Activated B cell treated with CpG ODN at 0.5 μM for 24 hours (primary cell): ENCODE measurements at regions not wholly inside any gene's neighbourhood (a gene's known extent, or its start where the extent isn't known, plus 50 kb on each side); places are given as distances from the start of the nearest gene placed in this dataset.

Source experiments
- ATAC-seq: fragments of 200-7000 bp; cut with Tn5 transposase; one replicate; pipeline ENCODE4 v1.10.0; 2021; ENCODE audit warnings: low read depth, mild to moderate bottlenecking, moderate library complexity
- CTCF ChIA-PET: fragments of 350-600 bp; sonication (Branson Sonifier 250); formaldehyde crosslinking; loops from one replicate; lab custom pipeline; 2021; ENCODE audit warnings: antibody characterized with exemption; lab: Charles Lee
- POLR2A ChIA-PET: fragments of 350-600 bp; sonication (Branson Sonifier 250); formaldehyde crosslinking; loops from one replicate; lab custom pipeline; 2021; ENCODE audit warnings: antibody characterized with exemption; lab: Charles Lee
- DNase-seq: peaks from one replicate; pipeline ENCODE4 v3.0.0; 2022
- H3K27ac Mint-ChIP-seq: one replicate; pipeline ENCODE4 v1.8.0; 2020; ENCODE audit warnings: mixed read lengths
- H3K27me3 Mint-ChIP-seq: one replicate; pipeline ENCODE4 v1.8.0; 2021; ENCODE audit warnings: mixed read lengths
- H3K36me3 Mint-ChIP-seq: one replicate; pipeline ENCODE4 v1.8.0; 2021; ENCODE audit warnings: low read depth, mixed read lengths
- H3K4me1 Mint-ChIP-seq: one replicate; pipeline ENCODE4 v1.8.0; 2021; ENCODE audit warnings: mixed read lengths
- H3K4me3 Mint-ChIP-seq: one replicate; pipeline ENCODE4 v1.8.0; 2020; ENCODE audit warnings: mild to moderate bottlenecking, mixed read lengths
- H3K9me3 Mint-ChIP-seq: one replicate; pipeline ENCODE4 v1.8.0; 2020; ENCODE audit warnings: mixed read lengths
- intact Hi-C: fragments of 100-400 bp; cut with micrococcal nuclease; formaldehyde crosslinking; loops from one replicate; pipeline ENCODE4 v1.15.1; 2024
- TF ChIP-seq, protein P1 (sequence below): fragments of 200-600 bp; IDR thresholded peaks from one replicate; pipeline ENCODE4 v1.8.0; 2022; ENCODE audit warnings: antibody characterized with exemption, mild to moderate bottlenecking

- no peak for DNase-seq
- CTCF ChIA-PET: no interaction called here
- Mint-ChIP-seq H3K9me3 (peaks cover 2% of the 10 kb centered on the region), H3K27ac (no peak overlapping the region), H3K4me1 (no peaks in the 10 kb centered on the region), H3K36me3 (no peaks in the 10 kb centered on the region), H3K4me3 (no peak overlapping the region), H3K27me3 (no peaks in the 10 kb centered on the region)
- POLR2A ChIA-PET: no interaction called here
- no peak for ATAC-seq
- intact Hi-C loops: no loop called here
- TF ChIP-seq, protein P1, sequence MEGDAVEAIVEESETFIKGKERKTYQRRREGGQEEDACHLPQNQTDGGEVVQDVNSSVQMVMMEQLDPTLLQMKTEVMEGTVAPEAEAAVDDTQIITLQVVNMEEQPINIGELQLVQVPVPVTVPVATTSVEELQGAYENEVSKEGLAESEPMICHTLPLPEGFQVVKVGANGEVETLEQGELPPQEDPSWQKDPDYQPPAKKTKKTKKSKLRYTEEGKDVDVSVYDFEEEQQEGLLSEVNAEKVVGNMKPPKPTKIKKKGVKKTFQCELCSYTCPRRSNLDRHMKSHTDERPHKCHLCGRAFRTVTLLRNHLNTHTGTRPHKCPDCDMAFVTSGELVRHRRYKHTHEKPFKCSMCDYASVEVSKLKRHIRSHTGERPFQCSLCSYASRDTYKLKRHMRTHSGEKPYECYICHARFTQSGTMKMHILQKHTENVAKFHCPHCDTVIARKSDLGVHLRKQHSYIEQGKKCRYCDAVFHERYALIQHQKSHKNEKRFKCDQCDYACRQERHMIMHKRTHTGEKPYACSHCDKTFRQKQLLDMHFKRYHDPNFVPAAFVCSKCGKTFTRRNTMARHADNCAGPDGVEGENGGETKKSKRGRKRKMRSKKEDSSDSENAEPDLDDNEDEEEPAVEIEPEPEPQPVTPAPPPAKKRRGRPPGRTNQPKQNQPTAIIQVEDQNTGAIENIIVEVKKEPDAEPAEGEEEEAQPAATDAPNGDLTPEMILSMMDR: no peak
Measured at GRCh38 chr6:151740820-151741219, 66.7 kb upstream of the ESR1 start.

DNA sequence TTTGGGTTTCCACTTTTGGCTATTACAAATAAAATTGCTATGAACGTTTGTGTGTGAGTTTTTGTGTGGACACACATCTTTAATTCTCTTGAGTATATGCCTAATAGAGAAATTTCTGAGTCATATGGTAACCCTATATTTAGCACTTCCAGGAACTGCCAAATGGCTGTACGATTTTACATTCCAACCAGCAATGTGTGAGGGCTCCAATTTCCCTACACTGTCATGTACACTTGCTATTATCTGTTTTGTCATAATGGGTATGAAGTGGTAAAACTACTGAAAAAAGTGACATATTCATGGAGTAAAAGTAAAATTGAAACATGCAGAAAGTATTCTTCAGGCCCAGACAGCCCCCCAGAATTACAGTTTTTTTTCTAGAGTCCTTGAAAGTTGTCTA lies 59.6 kb upstream of the ESR1 start:
- POLR2A ChIA-PET: no interaction called here
- Mint-ChIP-seq H3K9me3 (peaks cover 5% of the 10 kb centered on the region), H3K4me1 (no peaks in the 10 kb centered on the region), H3K27me3 (no peaks in the 10 kb centered on the region), H3K4me3 (no peak overlapping the region), H3K36me3 (no peaks in the 10 kb centered on the region), H3K27ac (no peak overlapping the region)
- ATAC-seq: no peak
- DNase-seq: no peak
- CTCF ChIA-PET: no interaction called here
- intact Hi-C loops: no loop called here
- TF ChIP-seq, protein P1: no peak

GRCh38 chr6:151749341-151749740 lies 58.1 kb upstream of the ESR1 start:
- TF ChIP-seq, protein P1: no peak
- no peak for ATAC-seq
- H3K36me3 Mint-ChIP-seq: no peaks in the 10 kb centered on the region
- no peak overlapping the region for H3K27ac Mint-ChIP-seq
- H3K9me3 Mint-ChIP-seq: peaks cover 5% of the 10 kb centered on the region
- POLR2A ChIA-PET: no interaction called here
- DNase-seq: no peak
- intact Hi-C loops: no loop called here
- H3K27me3 Mint-ChIP-seq: no peaks in the 10 kb centered on the region
- CTCF ChIA-PET: no interaction called here
- no peak overlapping the region for H3K4me3 Mint-ChIP-seq
- no peaks in the 10 kb centered on the region for H3K4me1 Mint-ChIP-seq

DNA sequence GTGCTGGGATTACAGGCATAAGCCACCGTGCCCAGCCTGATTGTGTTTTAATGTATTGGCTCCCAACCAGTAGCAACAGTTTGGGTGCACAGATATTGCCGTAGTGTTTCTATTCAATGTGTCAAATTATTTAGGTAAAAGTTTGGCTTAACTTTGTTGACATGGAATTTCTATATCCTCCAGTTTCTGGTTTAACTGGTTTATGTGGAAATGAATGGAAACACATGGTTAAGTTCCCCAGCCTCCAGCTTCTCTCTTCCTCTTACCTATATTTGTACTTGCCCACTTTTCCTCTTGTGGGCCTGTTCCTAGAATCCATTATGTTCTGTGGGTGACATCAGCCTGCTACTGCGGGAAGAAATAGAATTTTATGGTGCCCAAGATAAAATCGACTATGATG lies 53.9 kb upstream of the ESR1 start:
- ChIA-PET POLR2A (no interaction called here), CTCF (interaction anchor here (1.2 to 1.6 kb wide), 2 partner anchors 12 to 63 kb away, joined by 3 to 6 read pairs; no protein-coding TSS in a partner anchor)
- TF ChIP-seq, protein P1: no peak
- Mint-ChIP-seq H3K4me3 (no peak overlapping the region), H3K27me3 (no peaks in the 10 kb centered on the region), H3K27ac (no peak overlapping the region), H3K36me3 (no peaks in the 10 kb centered on the region), H3K4me1 (peaks cover 17% of the 10 kb centered on the region), H3K9me3 (no peaks in the 10 kb centered on the region)
- intact Hi-C loops: no loop called here
- ATAC-seq (no peak), DNase-seq (no peak)

DNA sequence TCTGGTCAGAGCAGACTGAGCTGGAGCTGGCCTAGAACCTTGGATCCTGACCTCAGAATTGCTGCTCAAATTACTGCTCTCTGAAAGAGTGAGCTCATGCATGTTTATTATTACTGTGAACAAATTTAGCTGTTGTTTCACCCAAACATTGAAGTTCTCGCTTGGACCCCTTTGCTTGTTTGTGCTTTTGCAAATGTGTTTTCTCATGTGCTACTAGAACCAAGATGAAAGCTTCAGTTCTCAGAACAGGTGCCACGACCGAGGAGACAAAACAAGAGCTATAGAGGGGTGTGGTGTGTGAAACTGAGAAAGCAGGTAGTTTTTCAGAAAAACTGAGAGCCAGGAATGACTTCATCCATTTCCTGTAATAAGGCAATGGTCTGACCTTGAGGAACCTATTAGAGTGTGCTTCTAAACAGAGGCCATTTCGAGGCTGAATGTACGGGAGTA lies 50.0 kb upstream of the ESR1 start:
- no peak for DNase-seq
- TF ChIP-seq, protein P1: no peak
- peak overlapping the region; percentile 33 for H3K4me3 Mint-ChIP-seq
- no peaks in the 10 kb centered on the region for H3K9me3 Mint-ChIP-seq
- H3K36me3 Mint-ChIP-seq: no peaks in the 10 kb centered on the region
- intact Hi-C loops: loop anchor here (1.0 kb wide), 2 partner anchors 55 to 66 kb away; no protein-coding TSS in a partner anchor
- H3K4me1 Mint-ChIP-seq: peaks cover 32% of the 10 kb centered on the region
- no peaks in the 10 kb centered on the region for H3K27me3 Mint-ChIP-seq
- ChIA-PET CTCF (interaction anchor here (1.3 to 1.6 kb wide), 2 partner anchors 67 to 367 kb away, joined by 5 to 10 read pairs; no protein-coding TSS in a partner anchor), POLR2A (interaction anchor here (0.6 to 3.1 kb wide), 7 partner anchors 51 to 892 kb away, joined by 3 to 20 read pairs (median 4); partner anchors contain the start of gene MTHFD1L)
- peak overlapping the region; percentile 89 for H3K27ac Mint-ChIP-seq
- peak; percentile 70 for ATAC-seq
